Lower leg skin (tissue), 4 donors: ENCODE measurements at regions not wholly inside any gene's neighbourhood (a gene's known extent, or its start where the extent isn't known, plus 50 kb on each side); places are given as distances from the start of the nearest gene placed in this dataset.
A peak's percentile ranks its signal among the peaks of the same experiment; 100 is the strongest.

ENCODE experiments used
- DNase-seq, 2 donors: peaks; one replicate each; pipeline ENCODE4 v3.0.0-alpha.2; 2019; ENCODE audit warnings: low spot score in 2 of 2
- H3K4me3 ChIP-seq: fragments of 200-600 bp; sonication (generic); 2 replicates; pipeline ENCODE4 v1.5.1; 2017; ENCODE audit warnings: mild to moderate bottlenecking, low read depth; ENCODE audit not compliant: poor library complexity, severe bottlenecking
- POLR2A ChIP-seq, 2 donors: fragments of 450-650 bp; IDR thresholded peaks; one replicate each; pipeline ENCODE4 v1.6.1; 2016 to 2017; ENCODE audit warnings: antibody characterized with exemption in 2 of 2, mild to moderate bottlenecking in 1 of 2, moderate library complexity in 1 of 2
- WGBS, 2 donors: methylation state at CpG; one replicate each; pipeline ENCODE4 v1.1.5; 2018; 5-methylcytosine and 5-hydroxymethylcytosine counted together
- intact Hi-C: fragments of 100-400 bp; cut with DNase I; formaldehyde crosslinking; loops from one replicate; pipeline ENCODE4 v1.15.0; 2023; ENCODE audit warnings: low total_unique reads
- TF ChIP-seq, protein P1 (sequence below), 3 donors: fragments of 450-650 bp; IDR thresholded peaks; one replicate each; pipeline ENCODE4 v1.5.1; 2016; ENCODE audit warnings: antibody characterized with exemption in 3 of 3, mild to moderate bottlenecking in 3 of 3, moderate library complexity in 2 of 3

GRCh38 chr16:73797115-73797514, 499.5 kb upstream of the PSMD7 start:
- 90 to 96% methylated on average over 1 of the region's 1 CpG for WGBS, 2 donors
- no peak overlapping the region for H3K4me3 ChIP-seq
- no peak for TF ChIP-seq POLR2A (IDR thresholded peaks at IDR 0.05)
- TF ChIP-seq, protein P1, sequence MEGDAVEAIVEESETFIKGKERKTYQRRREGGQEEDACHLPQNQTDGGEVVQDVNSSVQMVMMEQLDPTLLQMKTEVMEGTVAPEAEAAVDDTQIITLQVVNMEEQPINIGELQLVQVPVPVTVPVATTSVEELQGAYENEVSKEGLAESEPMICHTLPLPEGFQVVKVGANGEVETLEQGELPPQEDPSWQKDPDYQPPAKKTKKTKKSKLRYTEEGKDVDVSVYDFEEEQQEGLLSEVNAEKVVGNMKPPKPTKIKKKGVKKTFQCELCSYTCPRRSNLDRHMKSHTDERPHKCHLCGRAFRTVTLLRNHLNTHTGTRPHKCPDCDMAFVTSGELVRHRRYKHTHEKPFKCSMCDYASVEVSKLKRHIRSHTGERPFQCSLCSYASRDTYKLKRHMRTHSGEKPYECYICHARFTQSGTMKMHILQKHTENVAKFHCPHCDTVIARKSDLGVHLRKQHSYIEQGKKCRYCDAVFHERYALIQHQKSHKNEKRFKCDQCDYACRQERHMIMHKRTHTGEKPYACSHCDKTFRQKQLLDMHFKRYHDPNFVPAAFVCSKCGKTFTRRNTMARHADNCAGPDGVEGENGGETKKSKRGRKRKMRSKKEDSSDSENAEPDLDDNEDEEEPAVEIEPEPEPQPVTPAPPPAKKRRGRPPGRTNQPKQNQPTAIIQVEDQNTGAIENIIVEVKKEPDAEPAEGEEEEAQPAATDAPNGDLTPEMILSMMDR (IDR thresholded peaks at IDR 0.05) = no peak
- intact Hi-C loops = no loop called here
- DNase-seq = no peak

DNA sequence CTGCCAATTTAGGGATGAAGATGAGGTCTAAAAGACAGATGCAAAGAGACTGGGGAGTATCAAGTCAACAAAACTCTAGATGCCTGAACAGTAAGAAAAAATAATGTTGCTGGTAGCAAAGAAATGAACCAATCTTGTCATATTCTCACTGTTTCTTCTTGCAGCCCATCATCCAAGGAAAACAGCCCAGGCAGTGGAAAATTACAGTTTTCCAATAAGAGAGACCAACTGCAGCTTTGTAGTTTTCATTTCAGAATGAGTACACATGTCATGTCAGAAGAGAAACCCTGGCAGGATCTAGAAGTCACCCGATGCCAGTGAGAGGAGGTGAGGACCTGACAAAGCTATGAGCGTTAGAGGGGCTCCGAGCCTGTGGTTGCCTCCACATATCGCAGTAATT, 500.4 kb upstream of the PSMD7 start:
- intact Hi-C loops = no loop called here
- TF ChIP-seq, protein P1 (IDR thresholded peaks at IDR 0.05) = no peak
- TF ChIP-seq POLR2A (IDR thresholded peaks at IDR 0.05) = no peak
- H3K4me3 ChIP-seq = no peak overlapping the region
- DNase-seq = no peak
- WGBS, 2 donors = 54 to 62% methylated on average over 4 of the region's 4 CpGs

GRCh38 chr16:73794994-73795393, 501.6 kb upstream of the PSMD7 start:
- peak in 1 of 2 donors; percentile 71 for DNase-seq
- TF ChIP-seq, protein P1 (IDR thresholded peaks at IDR 0.05) = no peak
- no peak for TF ChIP-seq POLR2A (IDR thresholded peaks at IDR 0.05)
- 14 to 21% methylated on average over 3 of the region's 3 CpGs for WGBS, 2 donors
- H3K4me3 ChIP-seq = no peak overlapping the region
- intact Hi-C loops = no loop called here

DNA sequence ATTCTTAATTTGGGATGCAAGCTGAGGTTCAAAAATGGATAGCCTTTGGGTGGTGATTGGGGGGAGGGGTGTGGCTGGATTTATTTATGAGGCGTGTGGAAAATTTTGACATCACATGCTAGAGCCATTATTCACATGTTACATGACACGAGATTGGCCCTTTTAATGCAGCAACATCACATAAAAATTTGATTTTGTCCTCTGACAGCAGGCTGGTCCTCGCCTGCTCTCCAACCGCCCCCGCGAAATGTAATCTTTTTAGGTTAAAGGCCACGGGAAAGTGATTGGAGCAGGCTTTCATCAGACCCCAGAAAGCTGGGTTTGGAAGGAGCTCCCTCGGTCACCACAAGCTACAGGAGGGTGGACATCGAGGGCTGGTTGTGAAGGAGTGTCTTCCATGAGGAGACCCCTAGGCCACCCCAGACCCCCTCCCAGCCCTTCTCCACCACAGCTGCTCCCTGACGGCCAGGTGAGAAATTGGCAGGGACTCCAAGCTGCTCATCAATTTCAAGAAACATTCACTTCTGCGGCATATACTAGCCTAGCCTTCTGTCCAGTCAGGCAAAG, 502.7 kb upstream of the PSMD7 start:
- peak in 1 of 2 donors; percentile 29 for DNase-seq
- no peak overlapping the region for H3K4me3 ChIP-seq
- WGBS, 2 donors = 38 to 43% methylated on average over 11 of the region's 11 CpGs
- no peak for TF ChIP-seq POLR2A (IDR thresholded peaks at IDR 0.05)
- TF ChIP-seq, protein P1 (IDR thresholded peaks at IDR 0.05) = no peak
- intact Hi-C loops = no loop called here

- DNase-seq = no peak
- intact Hi-C loops = no loop called here
- 23 to 29% methylated on average over 4 of the region's 4 CpGs for WGBS, 2 donors
- no peak for TF ChIP-seq POLR2A (IDR thresholded peaks at IDR 0.05)
- TF ChIP-seq, protein P1 (IDR thresholded peaks at IDR 0.05) = no peak
- no peak overlapping the region for H3K4me3 ChIP-seq
Measured at GRCh38 chr16:73793260-73793659, 503.4 kb upstream of the PSMD7 start.
